HTR-8/SVneo (cell line): ENCODE measurements at regions not wholly inside any gene's neighbourhood (a gene's known extent, or its start where the extent isn't known, plus 50 kb on each side); places are given as distances from the start of the nearest gene placed in this dataset.
"Not testable (repeated sequence)": the region's sequence is repeated elsewhere in the genome, so short reads cannot be mapped to it uniquely, and the experiment has no call there.

Experiments used
- DNase-seq: peaks from one replicate; pipeline ENCODE4 v3.0.0; 2011; ENCODE audit warnings: low spot score, mixed read lengths; ENCODE audit not compliant: insufficient read length
- FAIRE-seq: peaks from 2 replicates; lab custom pipeline; 2011; peaks lifted over from hg19 to GRCh38; lab: Jason Lieb, UNC

DNA sequence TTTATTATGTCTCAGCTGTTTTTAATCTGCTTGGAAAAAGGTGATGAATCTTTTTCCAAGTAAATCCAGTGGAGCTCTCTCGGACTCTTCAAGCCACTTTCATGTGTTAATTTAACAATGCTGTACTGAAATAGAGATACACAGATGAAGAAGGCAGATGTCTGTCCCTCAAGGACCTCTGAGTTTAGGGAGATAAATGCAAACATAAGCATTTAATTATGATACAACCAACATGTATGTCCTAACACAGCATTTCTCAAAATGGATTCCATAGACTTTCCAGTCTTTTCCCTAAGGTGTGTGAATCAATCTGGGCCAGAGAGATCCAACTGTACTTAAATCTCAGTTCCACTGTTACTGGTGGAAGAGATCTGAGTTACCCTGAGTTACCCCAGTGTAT is 262.4 kb downstream of the RND3 start:
- FAIRE-seq (no peak), DNase-seq (no peak)

GRCh38 chr2:150224321-150224720 is 263.1 kb downstream of the RND3 start:
- FAIRE-seq (no peak), DNase-seq (no peak)

DNA sequence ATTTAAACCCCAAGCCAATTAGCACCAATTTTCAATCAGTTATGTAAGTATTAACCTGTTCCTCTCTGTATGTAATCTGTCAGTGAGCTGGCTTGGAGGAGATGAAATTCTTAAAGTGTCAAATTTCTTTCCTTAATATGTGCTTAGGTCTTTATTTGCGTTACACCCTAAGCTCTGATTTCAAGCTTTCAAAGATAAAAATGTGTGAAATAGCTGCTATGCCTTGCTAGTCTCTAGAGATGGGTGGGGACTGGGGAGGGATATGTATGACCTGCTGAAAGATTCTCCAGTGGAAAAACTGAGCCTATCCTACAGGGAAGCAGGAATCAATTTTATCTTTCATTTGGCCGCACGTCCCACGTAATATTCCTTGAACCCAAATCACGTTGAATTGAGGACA is 264.5 kb downstream of the RND3 start:
- FAIRE-seq: no peak

GRCh38 chr2:150222379-150222778 is 265.1 kb downstream of the RND3 start:
- FAIRE-seq: no peak
- DNase-seq: no peak

More for the DNA sequence above, 264.5 kb downstream of the RND3 start:
- no peak for DNase-seq

DNA sequence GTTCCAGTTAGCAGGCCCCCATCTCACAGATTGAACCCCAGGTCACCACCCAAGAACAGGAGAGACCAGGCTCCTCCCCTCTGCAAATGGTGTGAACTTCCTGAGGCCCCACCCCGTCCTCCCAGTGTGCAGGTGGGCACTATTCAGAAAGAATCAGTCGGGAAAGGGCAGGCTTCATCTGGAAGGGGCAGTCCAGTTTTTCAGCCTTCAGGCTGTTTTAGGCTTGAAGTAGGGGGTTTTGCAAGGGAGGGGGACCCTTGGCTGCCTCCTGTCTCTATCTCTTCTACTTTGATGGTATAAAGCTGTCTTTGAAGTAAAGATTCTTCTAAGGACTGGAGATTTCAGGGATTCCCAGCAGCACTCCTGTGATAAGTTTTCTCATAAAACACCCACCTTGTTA is 267.6 kb downstream of the RND3 start:
- DNase-seq (no peak), FAIRE-seq (no peak)

DNA sequence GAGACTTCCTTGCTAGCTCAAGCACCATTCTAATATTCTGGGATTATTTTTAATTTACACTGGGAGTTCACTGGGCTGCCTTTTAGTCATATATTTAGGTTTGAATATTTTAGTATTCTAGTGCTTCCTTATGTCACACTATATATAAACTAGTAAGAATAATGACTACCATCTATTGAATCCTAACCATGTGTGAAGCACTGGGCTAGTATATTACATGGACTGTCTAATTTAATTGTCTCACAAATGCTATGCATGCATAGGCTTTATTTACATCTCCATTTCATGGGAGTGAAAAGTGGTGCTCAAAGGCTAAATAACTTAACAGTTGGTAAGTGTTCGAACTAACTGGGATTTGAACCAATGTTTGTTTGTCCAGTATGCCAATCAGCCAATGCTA is 272.4 kb downstream of the RND3 start:
- FAIRE-seq (no peak), DNase-seq (no peak)

DNA sequence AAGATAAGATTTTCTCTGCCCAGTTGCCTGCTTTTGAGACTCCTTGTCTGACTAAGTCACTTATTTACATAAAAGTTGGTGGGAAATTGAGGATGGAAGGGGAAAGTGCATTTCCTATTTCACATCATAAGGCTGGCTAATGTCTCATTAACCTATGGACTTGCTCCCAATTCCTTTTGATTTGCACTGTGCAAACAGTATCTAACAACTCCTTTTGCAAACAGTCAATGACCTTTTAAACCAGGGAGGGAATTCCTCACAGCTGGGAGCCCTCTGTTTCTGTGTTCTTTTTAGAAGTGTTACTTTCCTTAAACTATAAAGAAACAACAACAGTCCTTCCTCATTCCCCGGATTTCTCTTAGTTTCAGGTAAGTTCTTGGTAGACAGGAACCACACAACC is 272.8 kb downstream of the RND3 start:
- no peak for DNase-seq
- no peak for FAIRE-seq

GRCh38 chr2:150212722-150213171 is 274.7 kb downstream of the RND3 start:
- DNase-seq: no peak
- FAIRE-seq: no peak

- DNase-seq: no peak
- no peak for FAIRE-seq
These were observed 276.3 kb downstream of the RND3 start for GRCh38 chr2:150211164-150211631.

- DNase-seq (no peak), FAIRE-seq (no peak)
These were observed 277.7 kb downstream of the RND3 start for GRCh38 chr2:150209746-150210145.

GRCh38 chr2:150208689-150209088 is 278.8 kb downstream of the RND3 start:
- no peak for FAIRE-seq

DNA sequence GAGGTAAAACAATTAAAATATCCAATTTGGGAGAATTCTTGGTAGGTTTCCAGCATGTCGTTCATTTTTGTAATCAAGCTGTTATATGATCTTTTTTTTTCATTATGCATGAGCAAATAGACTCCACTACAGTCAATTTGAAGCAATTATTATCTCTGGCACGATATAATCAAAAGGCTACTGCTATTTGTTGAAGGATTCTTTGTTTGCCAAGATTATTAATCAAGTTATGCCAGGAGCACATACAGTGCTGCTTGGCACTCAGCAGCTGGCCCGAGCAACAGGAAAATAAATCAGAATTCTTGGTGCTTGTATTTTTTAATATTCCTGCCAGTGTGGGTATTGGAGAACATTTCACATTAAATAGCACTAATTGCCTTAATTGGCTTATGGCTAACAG is 279.5 kb downstream of the RND3 start:
- FAIRE-seq (no peak), DNase-seq (no peak)

More at GRCh38 chr2:150208689-150209088, 278.8 kb downstream of the RND3 start:
- DNase-seq: no peak

GRCh38 chr2:150204451-150204850 is 283.0 kb downstream of the RND3 start:
- DNase-seq: no peak
- no peak for FAIRE-seq

GRCh38 chr2:150194816-150195215 is 292.7 kb downstream of the RND3 start:
- FAIRE-seq, DNase-seq: not testable (repeated sequence)

- FAIRE-seq (no peak), DNase-seq (no peak)
These were observed 294.8 kb downstream of the RND3 start for GRCh38 chr2:150192701-150193100.

- DNase-seq (peak; percentile 55), FAIRE-seq (no peak)
These were observed 296.1 kb downstream of the RND3 start for GRCh38 chr2:150191349-150191748.

GRCh38 chr2:150190546-150190945 is 296.9 kb downstream of the RND3 start:
- DNase-seq (no peak), FAIRE-seq (no peak)

DNA sequence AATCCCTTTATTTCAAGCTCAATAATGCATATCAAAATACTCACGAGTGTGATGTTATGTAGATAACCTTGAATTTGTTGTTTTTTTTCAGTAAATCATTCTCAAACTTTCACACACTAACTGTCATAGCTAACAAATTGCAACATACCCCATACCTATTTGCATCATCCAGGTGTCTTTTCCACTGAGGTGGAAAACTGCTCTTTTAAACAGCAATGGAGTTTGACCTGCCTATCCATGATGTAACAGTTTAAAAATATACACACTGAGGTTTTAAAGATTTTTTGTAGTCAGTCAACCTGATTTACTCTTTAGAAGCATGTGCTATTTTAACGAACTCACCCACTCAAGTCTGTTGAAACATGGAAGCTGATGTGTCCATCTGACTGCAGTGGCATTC is 298.7 kb downstream of the RND3 start:
- DNase-seq (no peak), FAIRE-seq (no peak)

- no peak for FAIRE-seq
- DNase-seq: no peak
These were observed 299.3 kb downstream of the RND3 start for GRCh38 chr2:150188177-150188576.

GRCh38 chr2:150182566-150183235 is 304.8 kb downstream of the RND3 start:
- FAIRE-seq (no peak), DNase-seq (no peak)

DNA sequence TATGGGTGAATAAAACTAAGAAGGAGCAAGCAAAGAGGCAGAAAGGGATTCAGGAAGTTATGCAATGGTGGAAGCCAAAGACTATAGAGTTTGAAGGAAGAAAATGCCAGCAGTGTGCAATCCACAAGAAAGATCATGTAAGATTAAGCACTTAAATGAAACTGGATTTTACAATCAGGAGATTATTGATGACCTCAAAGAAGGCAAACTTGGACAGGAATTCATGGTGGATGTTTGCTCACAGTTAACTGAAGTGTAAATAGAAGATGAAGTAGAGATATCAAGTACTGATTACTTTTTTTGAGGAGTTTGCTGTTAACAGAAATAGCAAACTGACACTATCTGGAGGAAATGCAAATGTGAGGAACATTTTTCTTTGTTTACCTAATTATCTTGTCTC is 308.9 kb downstream of the RND3 start:
- DNase-seq: no peak
- FAIRE-seq: no peak

DNA sequence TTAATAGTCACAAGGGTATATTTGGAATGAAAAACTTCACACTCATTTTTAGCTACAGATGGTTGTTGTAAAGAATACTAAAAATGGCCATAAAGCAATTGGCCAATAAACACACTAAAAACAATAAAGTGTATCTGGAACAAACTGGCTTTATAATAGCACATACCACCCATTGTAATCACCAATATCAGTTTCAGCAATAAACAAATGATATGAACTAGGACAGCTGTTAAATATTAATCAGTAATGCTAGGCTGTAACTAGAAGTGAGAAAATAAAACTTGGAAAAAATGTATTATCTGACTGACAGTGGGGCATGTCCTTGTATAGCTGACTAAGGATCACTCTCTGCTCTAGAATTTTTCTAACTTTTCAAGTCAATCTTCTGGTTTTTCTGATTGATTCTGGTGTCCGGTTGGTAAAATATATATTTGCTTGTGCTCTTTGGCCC is 312.5 kb downstream of the RND3 start:
- DNase-seq: no peak
- FAIRE-seq: no peak
